Progenitor cell of endocrine pancreas (in vitro differentiated cells): ENCODE measurements at regions not wholly inside any gene's neighbourhood (a gene's known extent, or its start where the extent isn't known, plus 50 kb on each side); places are given as distances from the start of the nearest gene placed in this dataset.

Experiments
- DNase-seq: peaks from one replicate; pipeline ENCODE4 v3.0.0; 2021; ENCODE audit warnings: low spot score; ENCODE audit not compliant: unreplicated experiment
- H3K27ac Mint-ChIP-seq: 2 replicates; pipeline ENCODE4 v1.8.0; 2021; ENCODE audit warnings: mild to moderate bottlenecking, moderate library complexity, mixed read lengths
- H3K27me3 Mint-ChIP-seq: 2 replicates; pipeline ENCODE4 v1.8.0; 2021; ENCODE audit warnings: mixed read lengths
- H3K36me3 Mint-ChIP-seq: 2 replicates; pipeline ENCODE4 v1.8.0; 2022; ENCODE audit warnings: mixed read lengths; ENCODE audit not compliant: insufficient read depth
- H3K4me1 Mint-ChIP-seq: 2 replicates; pipeline ENCODE4 v1.8.0; 2021; ENCODE audit warnings: low read depth, mixed read lengths
- H3K4me3 Mint-ChIP-seq: 2 replicates; pipeline ENCODE4 v1.8.0; 2021; ENCODE audit warnings: low read depth, mild to moderate bottlenecking, moderate library complexity, mixed read lengths
- H3K9me3 Mint-ChIP-seq: 2 replicates; pipeline ENCODE4 v1.8.0; 2021; ENCODE audit warnings: low read depth, mixed read lengths
- TF ChIP-seq, protein P1 (sequence below): fragments of 200-600 bp; sonication (generic); IDR thresholded peaks from one replicate; pipeline ENCODE4 v1.5.0; 2021; ENCODE audit warnings: antibody characterized with exemption, mild to moderate bottlenecking; ENCODE audit not compliant: unreplicated experiment

DNA sequence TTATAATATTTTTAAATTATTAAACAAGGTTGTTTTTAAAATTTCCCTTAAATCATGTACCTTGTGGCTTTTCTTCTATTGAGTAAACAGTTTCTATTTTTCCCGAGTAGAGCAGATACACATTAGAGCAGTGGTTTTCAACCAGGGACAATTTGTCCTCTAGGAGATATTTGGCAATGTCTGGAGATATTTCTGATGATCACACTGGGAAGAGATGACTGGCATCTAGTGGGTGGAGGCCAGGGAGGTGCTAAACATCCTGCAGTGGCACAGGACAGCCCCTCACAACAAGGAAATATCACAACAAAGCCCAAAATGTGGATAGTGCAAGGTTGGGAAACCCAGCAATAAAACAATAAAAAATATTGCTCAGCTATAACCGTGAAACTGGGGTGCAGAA lies 113.0 kb upstream of the PTPRG start:
- Mint-ChIP-seq H3K4me3 (no peak overlapping the region), H3K27ac (no peak overlapping the region), H3K27me3 (no peaks in the 10 kb centered on the region), H3K4me1 (peaks cover 4% of the 10 kb centered on the region), H3K9me3 (no peaks in the 10 kb centered on the region), H3K36me3 (no peaks in the 10 kb centered on the region)
- TF ChIP-seq, protein P1, sequence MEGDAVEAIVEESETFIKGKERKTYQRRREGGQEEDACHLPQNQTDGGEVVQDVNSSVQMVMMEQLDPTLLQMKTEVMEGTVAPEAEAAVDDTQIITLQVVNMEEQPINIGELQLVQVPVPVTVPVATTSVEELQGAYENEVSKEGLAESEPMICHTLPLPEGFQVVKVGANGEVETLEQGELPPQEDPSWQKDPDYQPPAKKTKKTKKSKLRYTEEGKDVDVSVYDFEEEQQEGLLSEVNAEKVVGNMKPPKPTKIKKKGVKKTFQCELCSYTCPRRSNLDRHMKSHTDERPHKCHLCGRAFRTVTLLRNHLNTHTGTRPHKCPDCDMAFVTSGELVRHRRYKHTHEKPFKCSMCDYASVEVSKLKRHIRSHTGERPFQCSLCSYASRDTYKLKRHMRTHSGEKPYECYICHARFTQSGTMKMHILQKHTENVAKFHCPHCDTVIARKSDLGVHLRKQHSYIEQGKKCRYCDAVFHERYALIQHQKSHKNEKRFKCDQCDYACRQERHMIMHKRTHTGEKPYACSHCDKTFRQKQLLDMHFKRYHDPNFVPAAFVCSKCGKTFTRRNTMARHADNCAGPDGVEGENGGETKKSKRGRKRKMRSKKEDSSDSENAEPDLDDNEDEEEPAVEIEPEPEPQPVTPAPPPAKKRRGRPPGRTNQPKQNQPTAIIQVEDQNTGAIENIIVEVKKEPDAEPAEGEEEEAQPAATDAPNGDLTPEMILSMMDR = no peak
- DNase-seq = no peak

DNA sequence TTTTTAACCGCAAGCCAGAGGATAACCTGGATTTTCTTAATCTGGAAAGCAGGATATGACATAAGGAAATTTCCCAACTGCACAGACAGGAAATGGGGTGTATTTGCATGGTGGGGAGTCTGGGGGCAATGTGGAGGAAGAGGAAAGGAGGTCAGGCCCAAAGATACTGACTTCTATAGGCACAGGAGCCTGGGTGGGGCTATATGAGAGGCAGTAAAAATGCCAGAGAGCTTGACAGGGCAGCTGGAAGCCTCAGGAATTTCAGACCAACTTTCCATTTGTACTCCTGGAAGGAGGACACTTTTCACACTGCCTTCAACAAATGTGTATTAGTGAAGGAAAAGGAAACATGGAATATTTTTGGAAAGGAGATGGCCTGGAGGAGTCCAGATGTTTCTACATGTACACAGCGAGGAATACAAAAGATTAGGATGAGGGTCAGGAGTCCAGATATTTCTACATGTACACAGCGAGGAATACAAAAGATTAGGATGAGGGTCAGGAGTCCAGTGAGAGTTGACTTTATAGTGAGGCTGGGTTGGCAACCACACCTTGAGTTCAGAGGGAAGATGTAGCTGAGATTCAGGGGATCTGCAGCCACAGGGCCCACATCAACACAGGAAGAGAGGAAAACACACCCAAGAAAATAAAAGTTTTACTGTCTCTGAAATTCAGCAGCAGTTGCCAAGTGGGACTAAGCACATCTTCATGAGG lies 111.9 kb upstream of the PTPRG start:
- TF ChIP-seq, protein P1 = no peak
- no peak for DNase-seq
- H3K36me3 Mint-ChIP-seq = no peaks in the 10 kb centered on the region
- H3K4me3 Mint-ChIP-seq = no peak overlapping the region
- peaks cover 4% of the 10 kb centered on the region for H3K4me1 Mint-ChIP-seq
- no peaks in the 10 kb centered on the region for H3K9me3 Mint-ChIP-seq
- H3K27ac Mint-ChIP-seq = no peak overlapping the region
- H3K27me3 Mint-ChIP-seq = no peaks in the 10 kb centered on the region

DNA sequence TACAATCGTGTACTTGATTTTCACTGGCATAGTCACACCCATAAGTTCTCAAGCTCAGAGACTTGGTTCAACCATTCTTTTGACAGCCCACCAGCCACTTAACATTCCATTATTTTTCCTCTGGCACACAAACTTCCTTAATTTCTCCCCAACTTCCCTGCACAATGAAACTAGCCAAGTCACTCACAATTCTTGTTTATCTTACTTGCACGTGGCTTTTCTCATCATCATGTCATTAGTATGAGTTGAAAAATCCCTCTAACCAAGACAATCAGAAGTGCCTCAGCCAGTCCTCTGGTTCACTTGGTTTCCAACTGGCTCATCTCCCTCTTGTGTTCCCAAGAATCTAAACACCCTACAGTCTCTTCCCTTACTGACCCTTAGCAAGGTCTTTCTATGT lies 110.5 kb upstream of the PTPRG start:
- no peaks in the 10 kb centered on the region for H3K36me3 Mint-ChIP-seq
- no peaks in the 10 kb centered on the region for H3K27me3 Mint-ChIP-seq
- DNase-seq = no peak
- H3K4me1 Mint-ChIP-seq = peaks cover 5% of the 10 kb centered on the region
- TF ChIP-seq, protein P1 = no peak
- H3K27ac Mint-ChIP-seq = no peak overlapping the region
- no peak overlapping the region for H3K4me3 Mint-ChIP-seq
- H3K9me3 Mint-ChIP-seq = no peaks in the 10 kb centered on the region

DNA sequence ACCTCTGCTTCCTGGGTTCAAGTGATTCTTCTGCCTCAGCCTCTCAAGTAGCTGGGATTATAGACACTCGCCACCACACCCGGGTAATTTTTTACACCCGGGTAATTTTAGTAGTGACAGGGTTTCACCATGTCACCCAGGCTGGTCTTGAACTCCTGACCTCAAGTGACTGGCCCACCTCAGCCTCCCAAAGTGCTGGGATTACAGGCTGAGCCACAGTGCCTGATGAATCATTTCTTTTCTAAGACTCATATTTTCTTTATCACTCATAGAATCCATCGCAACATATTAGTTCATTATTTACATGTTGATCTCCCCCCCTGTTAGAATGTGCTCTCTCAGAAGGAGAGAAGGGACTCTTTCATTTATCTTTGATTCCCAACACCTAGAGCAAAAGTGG lies 109.5 kb upstream of the PTPRG start:
- no peaks in the 10 kb centered on the region for H3K9me3 Mint-ChIP-seq
- TF ChIP-seq, protein P1 = no peak
- H3K27ac Mint-ChIP-seq = no peak overlapping the region
- DNase-seq = no peak
- no peaks in the 10 kb centered on the region for H3K36me3 Mint-ChIP-seq
- peaks cover 4% of the 10 kb centered on the region for H3K4me1 Mint-ChIP-seq
- no peaks in the 10 kb centered on the region for H3K27me3 Mint-ChIP-seq
- H3K4me3 Mint-ChIP-seq = no peak overlapping the region

DNA sequence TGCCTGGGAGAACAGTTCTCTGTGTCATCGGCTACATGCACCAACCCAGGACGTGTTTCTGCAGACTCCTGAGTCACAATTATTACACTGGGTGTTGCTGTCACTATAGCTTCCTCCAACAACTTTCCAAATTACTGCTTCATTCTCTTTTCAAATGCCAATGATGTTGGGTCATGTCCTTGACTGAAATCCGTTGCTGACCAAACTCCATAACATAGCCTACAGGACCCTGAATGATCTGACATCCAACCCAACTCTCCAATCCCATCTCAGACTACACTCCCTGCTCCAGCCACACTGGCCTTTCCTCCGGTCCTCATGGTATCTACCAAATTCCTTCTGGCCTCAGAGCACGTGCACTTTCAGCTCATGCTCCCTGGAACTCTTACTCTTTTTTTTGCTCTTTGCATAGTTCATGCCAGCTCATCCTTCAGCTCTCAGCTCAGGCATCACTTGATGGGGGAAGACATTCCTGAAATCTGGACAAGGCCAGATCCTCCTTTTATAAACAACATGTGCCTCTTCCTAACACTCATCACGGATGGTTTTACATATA lies 108.8 kb upstream of the PTPRG start:
- TF ChIP-seq, protein P1 = no peak
- H3K36me3 Mint-ChIP-seq = no peaks in the 10 kb centered on the region
- peaks cover 4% of the 10 kb centered on the region for H3K4me1 Mint-ChIP-seq
- no peak for DNase-seq
- no peaks in the 10 kb centered on the region for H3K9me3 Mint-ChIP-seq
- no peak overlapping the region for H3K4me3 Mint-ChIP-seq
- no peaks in the 10 kb centered on the region for H3K27me3 Mint-ChIP-seq
- no peak overlapping the region for H3K27ac Mint-ChIP-seq
